Amniotic stem cell (primary cell): ENCODE measurements at regions not wholly inside any gene's neighbourhood (a gene's known extent, or its start where the extent isn't known, plus 50 kb on each side); places are given as distances from the start of the nearest gene placed in this dataset.
"Not testable (repeated sequence)": the region's sequence is repeated elsewhere in the genome, so short reads cannot be mapped to it uniquely, and the experiment has no call there.

Source experiments
- DNase-seq: peaks from one replicate; lab custom pipeline; 2025; lab: John Stamatoyannopoulos, UW

DNA sequence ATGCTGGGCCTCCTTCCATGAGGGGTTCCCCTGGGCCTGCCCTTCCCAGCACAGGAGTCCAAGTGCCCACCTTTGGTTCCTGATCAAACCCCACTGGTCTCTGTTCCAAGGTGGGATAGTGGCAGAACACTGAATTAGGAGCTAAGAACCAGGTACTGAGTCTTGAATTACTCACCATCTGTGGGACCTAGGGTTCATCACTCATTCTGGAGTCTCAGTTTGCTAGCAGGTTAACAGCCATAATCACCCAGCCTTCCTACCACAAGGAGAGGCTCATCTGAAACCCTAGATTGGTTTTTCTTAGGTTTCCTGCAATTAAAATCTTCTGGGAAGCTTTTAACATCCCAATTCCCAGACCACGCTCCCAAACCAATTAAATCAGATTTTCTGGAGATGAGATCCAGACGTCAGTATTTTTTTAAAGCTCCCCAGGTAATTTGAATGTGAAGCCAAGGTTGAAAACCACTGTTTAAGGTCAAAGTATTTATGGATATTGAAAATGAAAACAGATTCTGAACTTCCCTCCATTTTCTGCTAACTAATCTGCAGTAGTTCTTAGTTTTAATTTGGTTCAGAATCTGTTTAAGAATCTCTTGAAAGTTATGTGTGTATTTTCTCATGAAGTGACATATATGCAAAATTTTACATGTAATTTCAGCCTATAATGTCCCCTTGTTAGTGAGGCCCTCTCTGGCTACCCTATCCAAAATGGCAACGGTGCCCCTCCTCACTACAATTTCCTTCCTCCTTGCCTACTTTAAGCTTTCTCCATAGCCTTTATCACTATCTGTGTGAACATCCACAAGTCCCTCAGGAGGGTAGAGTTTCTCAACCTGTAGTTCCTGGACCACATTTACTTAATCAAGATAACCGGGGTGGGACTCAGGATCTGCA is 166.5 kb upstream of the CXCR4 start:
- no peak for DNase-seq

DNA sequence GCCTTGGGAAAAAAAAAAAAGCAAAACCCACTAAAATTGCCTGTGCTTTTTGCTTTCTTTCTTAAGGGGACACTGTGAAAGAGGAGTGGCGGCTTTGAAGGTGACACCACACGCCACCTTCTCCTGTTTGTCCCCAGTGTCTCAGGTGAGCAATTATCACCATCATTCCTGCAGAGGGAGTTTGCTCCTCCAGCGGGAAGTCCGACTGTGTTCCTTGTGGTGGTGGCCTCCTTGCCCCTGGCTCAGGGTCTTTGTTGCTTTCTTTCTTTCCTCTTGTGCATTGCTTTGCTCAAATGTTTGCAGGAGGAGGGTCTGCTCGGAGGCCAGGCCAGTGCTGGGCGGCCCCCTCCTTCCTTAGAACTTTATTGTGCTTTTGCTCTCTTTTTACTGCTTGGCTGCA is 164.3 kb upstream of the CXCR4 start:
- DNase-seq = no peak

DNA sequence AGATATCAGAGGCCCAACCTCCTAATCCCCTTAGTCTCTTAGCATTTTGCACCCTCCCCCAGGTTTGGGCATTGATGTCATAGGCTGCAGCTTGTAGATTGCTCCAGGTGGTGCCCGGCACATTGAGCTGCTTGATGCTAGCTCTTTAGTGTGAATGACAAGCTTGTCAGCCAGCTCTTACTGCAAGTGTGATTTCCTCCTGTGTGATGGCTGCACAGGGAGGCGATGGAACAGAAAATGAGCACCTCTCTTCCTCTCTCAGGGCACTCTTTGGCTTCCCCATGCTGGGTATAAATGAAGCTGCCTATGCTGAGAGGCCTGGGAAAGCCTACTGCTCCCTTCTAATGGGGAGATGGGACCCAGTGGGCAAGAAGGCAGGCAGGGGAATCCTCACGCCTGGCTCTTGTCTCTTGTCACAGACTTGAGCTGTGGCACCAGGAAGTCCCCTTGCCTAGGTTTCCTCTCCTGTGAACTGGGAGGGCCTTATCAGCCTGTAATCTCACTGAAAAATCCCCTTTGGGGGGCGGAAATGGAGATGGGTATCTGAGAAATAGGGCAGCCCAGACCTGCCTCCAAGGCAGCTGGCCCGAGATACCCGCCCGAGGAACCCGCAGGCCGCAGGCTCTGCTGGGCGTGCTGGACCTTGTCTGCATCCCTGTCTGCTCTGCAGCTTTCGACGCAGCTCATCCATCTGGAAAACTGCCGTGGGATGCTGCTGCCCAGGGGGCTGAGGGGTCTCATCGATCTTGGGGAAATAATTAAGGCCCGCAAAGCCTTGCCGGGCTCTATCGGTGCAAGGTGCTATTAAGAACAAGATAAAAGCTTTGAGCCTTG is 163.5 kb upstream of the CXCR4 start:
- DNase-seq = no peak

DNA sequence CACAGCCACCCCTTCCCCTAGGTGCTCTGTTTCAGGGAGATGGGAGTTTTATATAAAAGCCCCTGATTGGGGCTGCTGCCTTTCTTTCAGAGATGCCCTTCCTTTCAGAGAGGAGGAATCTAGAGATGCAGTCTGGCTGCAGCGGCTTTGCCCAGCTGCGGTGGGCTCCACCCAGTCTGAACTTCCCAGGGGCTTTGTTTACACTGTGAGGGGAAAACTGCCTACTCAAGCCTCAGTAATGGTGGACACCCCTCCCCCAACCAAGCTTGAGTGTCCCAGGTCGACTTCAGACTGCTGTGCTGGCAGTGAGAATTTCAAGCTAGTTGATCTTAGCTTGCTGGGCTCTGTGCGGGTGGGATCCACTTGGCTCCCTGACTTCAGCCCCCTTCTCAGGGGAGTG is 148.4 kb upstream of the CXCR4 start:
- DNase-seq = not testable (repeated sequence)

DNA sequence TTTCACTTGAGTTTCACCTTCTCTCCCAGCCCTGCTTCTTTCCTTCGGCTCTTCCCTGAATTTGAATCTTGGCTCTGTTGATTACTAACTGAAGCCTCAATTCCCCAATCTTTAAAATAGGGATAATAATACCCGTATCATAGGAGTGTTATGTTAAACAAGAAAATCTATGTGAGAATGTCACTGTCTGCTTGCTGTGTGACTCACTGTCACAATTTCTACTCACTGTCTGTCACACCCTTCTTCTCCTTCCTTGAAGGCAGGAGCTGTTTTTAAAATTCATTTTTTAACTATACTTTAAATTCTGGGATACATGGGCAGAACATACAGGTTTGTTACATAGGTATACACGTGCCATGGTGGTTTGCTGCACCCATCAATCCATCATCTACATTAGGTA is 141.6 kb upstream of the CXCR4 start:
- no peak for DNase-seq

DNA sequence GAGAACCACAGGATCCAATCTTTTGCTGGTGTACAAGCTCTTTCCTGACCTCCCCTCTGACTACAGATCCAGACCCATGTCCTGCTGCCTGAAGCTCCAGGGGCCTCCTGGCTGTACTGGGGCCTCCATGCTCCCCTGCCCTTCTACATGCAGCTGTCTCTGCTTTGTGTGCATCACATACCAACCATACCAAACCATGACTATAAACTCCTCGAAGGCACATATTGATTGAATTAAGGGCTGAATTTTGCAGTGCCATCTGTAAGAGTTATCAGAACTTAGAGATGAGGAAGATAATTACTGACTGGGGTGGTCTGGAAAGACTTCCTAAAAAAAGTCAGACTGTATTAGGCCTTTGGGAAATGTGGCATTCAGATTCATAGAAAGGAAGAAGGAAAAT is 139.9 kb upstream of the CXCR4 start:
- DNase-seq = no peak

DNA sequence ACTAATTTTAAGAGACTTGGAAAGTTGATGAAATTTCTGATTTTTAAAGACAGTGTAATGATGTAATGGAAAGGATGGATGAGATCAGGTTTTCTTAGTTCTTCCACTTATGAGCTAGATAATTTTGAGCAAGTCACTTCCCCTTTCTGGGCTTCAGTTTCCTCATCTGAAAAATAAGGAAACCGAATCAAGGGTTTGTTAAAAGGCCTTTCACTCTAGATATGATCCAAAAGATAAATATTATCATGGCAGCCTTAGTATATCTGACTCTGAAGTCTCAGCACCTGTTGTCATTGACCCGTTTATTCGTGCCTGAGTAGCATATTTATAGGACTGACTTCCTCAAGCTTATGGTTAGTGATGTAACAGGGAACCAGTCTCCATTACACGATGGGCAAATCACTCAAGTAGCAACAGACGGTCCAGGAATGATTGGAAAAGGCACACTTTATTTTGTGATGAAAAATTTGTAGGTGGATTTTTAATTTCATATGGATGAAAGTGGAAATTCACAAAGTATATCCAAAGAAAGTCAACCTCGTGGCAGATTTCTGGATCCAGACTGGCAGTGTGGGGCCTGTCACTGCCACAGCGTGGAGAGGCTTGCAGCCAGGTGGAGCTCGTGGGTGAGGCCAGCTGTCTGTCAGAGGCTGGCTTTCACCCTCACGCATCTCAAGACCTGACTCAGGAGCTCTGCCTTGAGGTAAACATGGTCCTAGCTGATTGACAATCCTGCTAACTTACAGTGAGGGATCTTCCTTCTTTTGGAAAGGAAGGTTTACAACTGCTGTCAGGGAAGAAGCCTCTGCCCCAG is 137.9 kb upstream of the CXCR4 start:
- DNase-seq = no peak

DNA sequence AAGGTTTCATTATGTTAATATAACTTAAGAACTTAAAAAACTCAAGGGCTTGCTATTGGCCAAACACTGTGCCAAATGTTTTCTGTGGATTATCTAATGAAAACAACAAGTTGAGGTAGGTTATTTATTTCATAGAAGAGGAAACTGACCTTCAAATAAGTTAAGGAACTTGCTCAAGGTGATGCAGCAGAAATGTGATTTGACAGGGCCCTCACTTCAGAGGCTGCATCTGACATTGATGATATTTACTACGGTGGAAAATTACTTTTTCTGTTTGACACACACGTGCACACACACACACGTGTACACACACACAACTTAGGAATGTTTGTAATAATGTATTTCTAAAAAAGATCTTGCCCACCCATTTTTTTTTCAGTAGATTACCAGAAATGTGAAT is 137.2 kb upstream of the CXCR4 start:
- no peak for DNase-seq

DNA sequence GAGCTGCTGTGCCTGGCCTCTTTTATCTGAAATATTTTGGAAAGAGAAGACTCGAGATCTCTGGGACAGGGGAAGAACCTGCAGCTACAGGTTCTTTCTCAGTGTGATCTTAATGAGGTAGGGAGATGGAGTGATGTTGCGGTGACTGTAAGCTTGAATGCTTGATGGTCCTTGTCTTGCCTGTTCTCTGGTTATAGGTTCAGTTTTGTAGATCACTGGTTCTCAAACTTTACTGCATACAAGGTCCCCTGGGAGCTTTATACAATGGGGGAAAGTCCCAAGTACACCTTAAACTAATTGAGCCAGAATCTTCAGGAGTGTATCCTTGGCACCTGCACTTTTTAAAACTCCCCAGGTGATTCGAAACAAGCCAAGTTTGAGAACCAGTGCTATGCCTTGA is 136.7 kb upstream of the CXCR4 start:
- DNase-seq = no peak

DNA sequence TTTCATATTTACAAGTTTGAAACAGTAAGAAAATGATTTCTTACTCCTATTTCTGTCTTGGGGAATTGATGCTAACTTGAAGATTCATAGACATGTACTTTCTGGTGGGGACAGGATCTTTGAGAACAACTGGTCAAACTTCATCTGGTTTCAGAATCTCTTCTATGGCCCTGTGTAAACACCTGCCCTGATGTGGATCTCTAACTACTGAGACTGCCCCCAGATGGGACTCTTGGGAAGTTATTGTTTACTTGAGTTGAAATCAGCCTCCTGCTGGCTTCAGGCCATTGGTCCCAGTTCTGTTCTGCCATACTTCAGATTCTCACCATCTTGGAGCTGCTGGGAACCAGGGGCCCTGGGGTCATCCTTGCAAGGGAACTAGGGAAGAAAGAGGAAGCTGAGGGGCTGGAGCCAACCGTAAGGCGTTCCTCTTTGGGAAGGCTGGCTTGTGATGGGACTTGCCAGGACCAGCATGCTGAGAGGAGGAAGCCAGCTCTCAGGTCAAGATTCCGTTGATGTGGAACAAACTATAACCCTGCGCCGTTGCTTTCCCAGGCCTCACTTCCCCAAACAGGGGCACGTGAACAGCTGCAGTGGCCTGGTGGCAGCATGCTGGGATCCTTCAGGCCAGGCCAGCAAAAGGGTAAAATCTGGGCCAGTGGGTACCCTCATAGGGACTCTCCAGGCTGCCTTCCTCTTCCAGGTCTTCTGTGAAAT is 135.5 kb upstream of the CXCR4 start:
- DNase-seq = no peak

DNA sequence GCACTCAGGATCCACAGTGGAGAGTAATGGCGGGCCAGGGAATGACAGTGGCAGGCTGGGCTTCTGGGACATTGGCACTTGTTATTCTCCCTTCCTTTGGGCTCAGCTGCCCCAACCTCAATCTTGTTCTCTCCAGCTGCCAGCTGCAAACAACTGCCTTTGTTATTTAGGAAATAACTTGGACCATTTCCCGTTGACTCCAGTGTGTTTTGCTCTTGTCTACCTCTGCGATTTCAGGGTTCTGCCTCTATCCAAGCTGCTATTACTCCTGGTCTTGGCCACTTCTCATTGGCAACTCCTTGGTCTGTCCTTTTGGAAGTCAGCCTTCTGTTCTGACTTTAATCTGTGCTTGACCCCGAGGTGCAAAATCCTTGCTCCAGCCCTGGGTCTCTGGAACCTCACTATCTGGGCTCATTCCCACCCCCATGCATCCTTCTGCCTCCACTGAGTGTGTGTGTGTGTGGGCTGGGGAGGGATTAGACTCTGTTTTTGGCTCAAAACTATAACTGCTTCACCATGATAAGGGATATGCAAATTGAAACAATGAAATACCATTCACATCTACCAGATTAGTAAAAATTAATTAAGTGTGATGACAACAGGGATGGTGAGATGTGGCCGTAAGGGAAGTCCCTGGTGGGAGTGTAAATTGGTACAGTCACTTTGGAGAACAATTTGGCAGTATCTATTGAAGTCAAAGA is 134.1 kb upstream of the CXCR4 start:
- no peak for DNase-seq

DNA sequence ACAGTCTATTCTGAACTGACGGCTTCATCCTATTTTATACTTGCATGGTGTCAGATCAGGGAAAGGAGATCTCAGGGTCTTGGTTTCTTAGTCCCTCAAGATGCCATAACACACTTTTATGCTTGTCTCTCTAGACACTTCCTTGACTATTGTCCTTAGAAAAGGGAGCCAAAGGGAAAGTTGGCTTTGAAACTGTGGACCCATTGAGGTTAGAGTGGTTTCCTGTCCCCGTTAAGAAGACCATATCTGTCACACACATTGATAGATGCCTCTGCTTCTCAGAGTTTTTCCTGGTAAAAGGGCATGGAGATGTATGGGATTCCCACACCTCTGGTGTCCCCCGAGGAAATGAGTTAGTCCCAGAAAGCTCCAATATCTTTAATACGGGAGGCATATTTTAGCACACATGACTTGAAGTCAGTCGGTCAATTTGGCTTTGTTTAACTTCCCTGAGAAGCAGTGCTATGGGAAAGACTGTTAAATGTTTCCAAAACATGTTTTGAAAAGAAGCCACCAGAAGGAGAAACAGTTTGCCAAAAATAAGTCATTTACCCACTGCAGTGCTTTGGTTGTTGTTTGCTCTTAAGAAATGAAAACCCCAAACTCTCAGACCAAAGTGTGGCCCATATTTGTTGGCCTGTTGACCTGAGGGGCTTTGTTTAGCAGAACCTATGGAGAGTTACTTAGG is 133.4 kb upstream of the CXCR4 start:
- DNase-seq = no peak

DNA sequence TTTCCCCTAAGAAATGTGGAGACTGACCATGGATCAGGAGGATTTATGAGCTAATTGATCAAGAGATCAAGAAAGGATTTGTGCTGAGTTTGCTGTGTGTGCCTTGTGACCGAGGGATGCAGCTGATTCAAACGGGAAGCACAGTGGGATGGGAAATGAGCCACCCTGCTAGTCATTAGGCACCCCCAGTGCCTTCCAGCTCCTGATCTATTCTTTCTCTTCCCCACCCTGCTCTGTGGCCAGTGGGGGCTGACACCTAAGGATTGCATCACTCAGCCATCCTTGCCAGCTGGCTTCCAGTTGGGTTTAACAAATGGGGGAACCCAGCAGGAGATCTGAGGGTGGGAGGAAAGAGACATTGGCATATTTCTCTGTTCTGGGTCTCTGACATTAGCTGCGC is 132.2 kb upstream of the CXCR4 start:
- DNase-seq = no peak

DNA sequence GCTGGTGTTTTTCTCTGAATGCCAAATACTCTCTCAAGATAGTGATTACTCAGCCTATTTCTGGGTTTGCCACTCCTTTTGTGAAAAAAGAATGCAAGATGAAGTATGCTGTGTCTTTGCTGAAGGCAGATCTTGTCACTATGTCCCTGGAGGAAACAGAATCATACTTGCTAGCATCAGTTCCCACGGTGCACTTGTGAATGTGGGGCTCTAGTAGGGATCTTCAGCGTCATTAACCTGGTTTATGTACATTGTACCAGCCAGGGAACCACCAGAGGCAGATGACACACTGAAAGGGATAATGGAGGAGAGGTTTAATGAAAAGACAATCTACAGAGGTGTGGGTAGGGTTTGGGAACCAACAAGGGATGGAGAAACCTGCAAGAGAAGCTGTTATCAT is 131.0 kb upstream of the CXCR4 start:
- no peak for DNase-seq

DNA sequence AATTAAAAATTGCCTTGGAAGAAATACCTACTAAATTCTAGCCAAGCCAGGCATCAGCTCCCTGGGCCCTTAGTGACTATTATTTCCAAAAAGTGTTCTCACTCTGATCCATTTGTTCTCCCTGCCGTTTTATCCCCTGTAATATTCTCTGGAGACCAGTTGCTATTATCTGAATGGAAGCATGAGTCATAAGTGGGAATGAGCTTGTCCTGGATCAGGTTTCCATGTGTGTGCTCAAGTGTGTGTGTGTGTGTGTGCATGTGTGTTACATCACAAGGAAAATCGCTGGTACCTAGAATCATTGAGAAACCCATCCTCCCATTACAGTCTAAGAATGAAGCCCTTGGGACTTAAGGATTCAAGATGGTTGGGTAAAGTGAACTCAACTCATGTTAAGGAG is 130.3 kb upstream of the CXCR4 start:
- no peak for DNase-seq

DNA sequence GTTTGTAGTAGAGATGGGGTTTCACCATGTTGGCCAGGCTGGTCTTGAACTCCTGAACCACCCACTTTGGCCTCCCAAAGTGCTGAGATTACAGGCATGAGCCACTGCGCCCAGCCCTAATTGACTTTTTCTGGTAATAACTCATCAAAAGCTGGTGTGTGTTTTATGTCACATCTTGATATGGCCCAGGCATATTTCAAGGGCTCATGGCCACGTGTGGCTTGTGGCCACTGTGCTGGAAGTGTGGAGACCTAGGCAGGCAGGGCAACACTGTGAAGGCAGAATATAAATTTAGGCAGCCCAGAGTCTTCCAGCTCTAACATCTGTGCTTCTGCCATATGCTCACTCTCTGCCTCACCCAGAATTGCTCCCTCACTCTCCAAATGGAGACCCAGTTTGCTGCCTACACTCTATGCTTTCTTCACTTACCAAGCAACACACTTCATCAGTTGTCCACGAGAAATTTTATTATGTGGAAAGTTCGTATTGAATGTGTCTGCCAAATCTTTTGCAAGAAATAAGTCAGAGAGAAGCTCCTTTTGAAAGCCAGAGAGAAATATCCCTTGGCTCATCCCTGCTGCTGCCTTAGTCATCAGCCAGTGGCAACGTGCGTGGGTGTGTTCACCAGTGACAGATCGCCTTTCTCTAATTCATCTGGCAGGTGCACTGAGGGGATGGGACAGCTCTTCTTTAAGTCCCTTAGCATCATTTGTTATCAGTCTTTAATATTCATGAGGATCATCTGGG is 129.4 kb upstream of the CXCR4 start:
- no peak for DNase-seq

DNA sequence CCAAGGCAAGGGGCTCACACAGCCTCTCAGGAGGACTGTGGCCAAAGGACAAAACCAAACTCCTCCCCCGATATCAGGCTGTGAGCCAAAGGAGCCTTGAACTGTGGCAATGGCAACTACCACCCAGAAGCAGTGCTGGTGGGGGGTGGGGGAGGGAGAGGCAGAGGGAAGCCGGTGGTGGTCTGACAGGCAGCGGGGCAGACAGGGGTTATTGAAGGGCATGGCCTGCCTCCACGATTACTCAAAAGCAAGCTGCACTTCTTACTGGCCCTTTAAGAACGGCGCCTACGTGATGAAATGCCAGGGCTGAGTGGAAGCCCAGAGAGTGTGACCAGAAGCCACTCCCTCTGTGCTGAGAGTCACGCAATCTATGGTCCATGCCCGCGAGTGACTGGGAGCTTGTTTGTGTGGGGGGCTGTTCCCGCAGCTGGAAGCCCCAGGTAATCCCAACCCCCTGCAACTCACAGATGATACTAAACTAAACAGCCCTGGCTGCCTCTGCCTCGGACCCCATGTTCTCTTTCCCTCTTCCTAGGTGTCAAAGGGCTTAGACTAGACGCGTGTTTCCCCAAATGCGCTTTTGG is 128.2 kb upstream of the CXCR4 start:
- DNase-seq = no peak

DNA sequence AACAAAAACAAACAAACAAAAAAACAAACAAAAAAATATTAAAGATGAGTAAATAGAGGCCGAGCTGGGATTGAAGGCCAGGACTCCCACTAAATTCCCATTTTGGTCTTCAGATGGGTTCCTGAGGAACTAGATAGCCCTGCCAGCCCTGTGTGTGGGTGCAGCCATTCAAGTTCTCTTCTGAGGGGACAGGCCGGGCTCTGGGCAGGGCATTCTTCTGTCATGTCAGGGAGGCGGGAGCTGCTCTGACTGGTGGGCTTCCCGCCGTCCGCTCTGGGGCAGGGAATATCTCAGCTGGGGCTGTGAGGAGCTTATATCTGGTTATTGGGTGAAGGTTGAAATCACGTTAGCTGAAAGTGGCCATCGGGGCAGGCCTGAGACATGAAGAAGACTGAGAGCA is 127.3 kb upstream of the CXCR4 start:
- no peak for DNase-seq

DNA sequence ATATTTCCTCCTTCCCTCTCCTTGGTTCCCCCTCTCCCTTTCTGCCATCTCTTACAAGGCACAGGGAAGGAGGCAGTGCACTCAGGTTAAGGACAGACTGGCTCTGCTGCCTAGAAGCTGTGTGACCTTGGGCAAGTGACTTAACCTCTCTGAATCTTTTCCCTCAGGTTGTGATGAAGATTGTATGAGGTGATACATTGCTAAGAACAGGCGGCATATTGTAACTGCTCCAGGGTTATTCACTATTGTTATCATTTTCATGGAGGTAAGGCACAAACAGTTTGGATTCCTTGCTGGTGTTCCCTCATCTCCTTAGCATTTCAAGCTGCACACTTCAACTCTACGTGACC is 126.6 kb upstream of the CXCR4 start:
- DNase-seq = no peak
